K562 (cell line): ENCODE measurements at regions not wholly inside any gene's neighbourhood (a gene's known extent, or its start where the extent isn't known, plus 50 kb on each side); places are given as distances from the start of the nearest gene placed in this dataset.

Experiments used
- ATAC-seq: fragments of 200-7000 bp; cut with Tn5 transposase; 3 replicates; pipeline ENCODE4 v1.9.1; 2020; ENCODE audit warnings: moderate library complexity
- BruUV-seq: library from RNA; stranded (reverse); fragments of 400-500 nt; replicated peaks from 2 replicates; lab custom pipeline; 2021; lab: Mats Ljungman, UMichigan
- CTCF ChIA-PET: fragments of 300-600 bp; formaldehyde crosslinking; extraction: SDS; loops from one replicate; lab custom pipeline; 2021; ENCODE audit warnings: low intra/inter-chr PET ratio; lab: Yijun Ruan, JAX
- POLR2A ChIA-PET: fragments of 300-600, 350-650 bp; sonication (Branson Sonifier 250); formaldehyde crosslinking; extraction: SDS; loops from one replicate; lab custom pipeline; 2021; ENCODE audit warnings: antibody characterized with exemption, inconsistent platforms; lab: Yijun Ruan, JAX
- DNase-seq, 4 experiments: peaks; one replicate each; pipeline versions ENCODE4 v3.0.0 to v3.0.0-alpha.2; 2011 to 2018; ENCODE audit warnings: low spot score in 3 of 4, mixed read lengths in 3 of 4; ENCODE audit errors: extremely low read depth in 1 of 4
- FAIRE-seq: peaks from 2 replicates; lab custom pipeline; 2011; peaks lifted over from hg19 to GRCh38; lab: Jason Lieb, UNC
- H2AFZ ChIP-seq: 2 replicates; pipeline ENCODE4 v1.6.0; 2011; ENCODE audit warnings: low read depth, low read length, control low read depth, inconsistent platforms
- H3K27ac ChIP-seq: fragments of 200-600 bp; 3 replicates; pipeline ENCODE4 v1.8.0; 2011; ENCODE audit warnings: low read depth, mild to moderate bottlenecking, control low read depth, inconsistent platforms, low read length, moderate library complexity, mixed read lengths; ENCODE audit errors: extremely low read depth
- H3K27me3 ChIP-seq, 2 experiments: fragments of 300-600 bp in 1 of 2; 2 replicates in 1 of 2; 3 replicates in 1 of 2; pipeline versions ENCODE4 v1.6.0 to v1.8.0; 2011; ENCODE audit warnings: inconsistent platforms in 2 of 2, low read length in 2 of 2, mild to moderate bottlenecking in 1 of 2, mixed read lengths in 1 of 2, moderate library complexity in 1 of 2; ENCODE audit not compliant: control insufficient read depth in 2 of 2, insufficient read depth in 2 of 2
- H3K36me3 ChIP-seq: fragments of 300-600 bp; 3 replicates; pipeline ENCODE4 v1.8.0; 2011; ENCODE audit warnings: mild to moderate bottlenecking, low read length, inconsistent platforms; ENCODE audit not compliant: control insufficient read depth, insufficient read depth
- H3K4me1 ChIP-seq, 2 experiments: fragments of 200-600 bp in 1 of 2; replicated peaks in 1 of 2; 2 replicates in 1 of 2; 3 replicates in 1 of 2; pipeline versions ENCODE4 v1.5.1 to v1.8.0; 2011; ENCODE audit warnings: inconsistent platforms in 2 of 2, low read length in 2 of 2, mild to moderate bottlenecking in 1 of 2, mixed read lengths in 1 of 2, moderate library complexity in 1 of 2; ENCODE audit not compliant: control insufficient read depth in 2 of 2, insufficient read depth in 2 of 2
- H3K4me2 ChIP-seq: 2 replicates; pipeline ENCODE4 v1.6.1; 2011; ENCODE audit warnings: low read length, control low read depth, inconsistent platforms, mixed read lengths; ENCODE audit not compliant: insufficient read depth
- H3K4me3 ChIP-seq: fragments of 200-600 bp; sonication (generic), shearing (Covaris generic); 2 replicates; pipeline ENCODE4 v1.5.1; 2016; ENCODE audit warnings: control low read depth, inconsistent platforms
- H3K79me2 ChIP-seq: fragments of 200-600 bp; 3 replicates; pipeline ENCODE4 v1.8.0; 2011; ENCODE audit warnings: low read length, inconsistent platforms; ENCODE audit not compliant: control insufficient read depth, insufficient read depth
- H3K9ac ChIP-seq, 2 experiments: 2 replicates each; pipeline versions ENCODE4 v1.6.0 to v1.6.1; 2011; ENCODE audit warnings: low read depth in 2 of 2, low read length in 2 of 2, control low read depth in 1 of 2, inconsistent platforms in 1 of 2, mild to moderate bottlenecking in 1 of 2, mixed read lengths in 1 of 2; ENCODE audit not compliant: insufficient read depth in 1 of 2
- H3K9me1 ChIP-seq: one replicate; pipeline ENCODE4 v1.6.0; 2011; ENCODE audit warnings: inconsistent platforms, mild to moderate bottlenecking, low read length, moderate library complexity; ENCODE audit not compliant: control insufficient read depth, insufficient read depth
- H3K9me3 ChIP-seq: replicated peaks from 2 replicates; pipeline ENCODE4 v1.5.1; 2011; ENCODE audit warnings: low read depth, low read length, inconsistent platforms; ENCODE audit not compliant: control insufficient read depth, insufficient read depth
- H4K20me1 ChIP-seq: replicated peaks from 2 replicates; pipeline ENCODE4 v1.6.1; 2011; ENCODE audit warnings: low read length, inconsistent platforms, mixed read lengths; ENCODE audit not compliant: control insufficient read depth, insufficient read depth
- ATF4 ChIP-seq: fragments of 450-650 bp; formaldehyde crosslinking; IDR thresholded peaks from 2 replicates; pipeline ENCODE4 v1.4.0; 2022; ENCODE audit warnings: mild to moderate bottlenecking, moderate library complexity
- HDAC2 ChIP-seq: fragments of 450-650 bp; IDR thresholded peaks from 2 replicates; pipeline ENCODE4 v1.6.1; 2016; ENCODE audit warnings: mild to moderate bottlenecking
- HDAC3 ChIP-seq: fragments of 450-650 bp; IDR thresholded peaks from 2 replicates; pipeline ENCODE4 v1.6.1; 2018; ENCODE audit warnings: borderline replicate concordance, mild to moderate bottlenecking, moderate library complexity; ENCODE audit not compliant: partially characterized antibody
- KLF6 ChIP-seq: fragments of 250-450 bp; sonication (Bioruptor Pico); IDR thresholded peaks from 2 replicates; pipeline ENCODE4 v1.4.0; 2020; ENCODE audit warnings: mild to moderate bottlenecking, moderate library complexity, borderline replicate concordance
- NCOA1 ChIP-seq: fragments of 450-650 bp; IDR thresholded peaks from 2 replicates; pipeline ENCODE4 v1.6.1; 2016; ENCODE audit warnings: low read depth
- SOX6 ChIP-seq: fragments of 450-650 bp; IDR thresholded peaks from 2 replicates; pipeline ENCODE4 v1.6.1; 2014; ENCODE audit warnings: mild to moderate bottlenecking
- TAF1 ChIP-seq: IDR thresholded peaks from 2 replicates; pipeline ENCODE4 v1.6.1; 2011; ENCODE audit warnings: mild to moderate bottlenecking, low read length, moderate library complexity; ENCODE audit not compliant: insufficient read depth, control insufficient read depth, severe bottlenecking; ENCODE audit errors: extremely low read depth
- TFAM ChIP-seq: fragments of 250-450 bp; sonication (Bioruptor Pico); conservative IDR thresholded peaks from 2 replicates; pipeline ENCODE4 v1.5.0; 2021; ENCODE audit warnings: mild to moderate bottlenecking, moderate library complexity
- VEZF1 ChIP-seq: fragments of 200-800 bp; sonication (Bioruptor generic); IDR thresholded peaks from 2 replicates; pipeline ENCODE4 v1.6.1; 2017; ENCODE audit warnings: missing genetic modification characterization, missing compliant biosample characterization
- ZBED1 ChIP-seq: IDR thresholded peaks from 2 replicates; pipeline ENCODE4 v1.6.1; 2014
- ZFP36 ChIP-seq: fragments of 150-350 bp; IDR thresholded peaks from 2 replicates; pipeline ENCODE4 v1.6.1; 2018; ENCODE audit warnings: low read length, low read depth; ENCODE audit not compliant: partially characterized antibody
- ZNF165 ChIP-seq: fragments of 250-450 bp; sonication (Bioruptor Pico); IDR thresholded peaks from 2 replicates; pipeline ENCODE4 v1.4.0; 2020; ENCODE audit warnings: borderline replicate concordance
- ZNF696 ChIP-seq: fragments of 250-450 bp; sonication (Bioruptor Pico); conservative IDR thresholded peaks from 2 replicates; pipeline ENCODE4 v1.4.0; 2020; ENCODE audit warnings: mild to moderate bottlenecking, moderate library complexity
- WGBS: fragments of 100-300 bp; shearing (Covaris generic); methylation state at CpG from one replicate; pipeline ENCODE4 v1.1.6; 2016; ENCODE audit warnings: low coverage, mixed read lengths; ENCODE audit not compliant: insufficient coverage; ENCODE audit errors: missing lambda C conversion rate; 5-methylcytosine and 5-hydroxymethylcytosine counted together
- in situ Hi-C: fragments of 300-500 bp; cut with MboI; formaldehyde crosslinking; loops from 4 replicates; pipeline ENCODE4 v1.15.0; 2018; ENCODE audit warnings: inconsistent platforms, mixed read lengths
- intact Hi-C: fragments of 100-400 bp; cut with micrococcal nuclease; formaldehyde crosslinking; loops from 2 replicates; pipeline ENCODE4 v1.14.2; 2022

- H3K4me2 ChIP-seq, result no peak overlapping the region
- H3K4me1 ChIP-seq, result no peaks in the 10 kb centered on the region
- in situ Hi-C loops, result no loop called here
- H2AFZ ChIP-seq, result no peak overlapping the region
- no peaks in the 10 kb centered on the region for H3K36me3 ChIP-seq
- no peak overlapping the region for H3K27ac ChIP-seq
- no peaks in the 10 kb centered on the region for H3K9me3 ChIP-seq
- H3K9me1 ChIP-seq, result no peaks in the 10 kb centered on the region
- no peak for FAIRE-seq
- no peaks in the 10 kb centered on the region for H3K27me3 ChIP-seq
- TF ChIP-seq ZNF696 (CRISPR knock-in tag), result no peak
- no peak for TF ChIP-seq ZBED1
- TF ChIP-seq SOX6, result no peak
- no peak for TF ChIP-seq ATF4 (CRISPR knock-in tag)
- POLR2A ChIA-PET, result interaction anchor here (0.6 kb wide), 1 partner anchor 60 kb away, joined by 3 read pairs; no protein-coding TSS in a partner anchor
- no peak for DNase-seq
- no TSS peak for BruUV-seq
- ATAC-seq, result no peak
- H3K4me3 ChIP-seq, result no peak overlapping the region
- no peak overlapping the region for H3K9ac ChIP-seq
- H4K20me1 ChIP-seq, result no peaks in the 10 kb centered on the region
- intact Hi-C loops, result no loop called here
- CTCF ChIA-PET, result no interaction called here
- no peaks in the 10 kb centered on the region for H3K79me2 ChIP-seq
Measured at GRCh38 chr2:217195016-217195415, 335.2 kb upstream of the TNP1 start.

- Histone ChIP-seq H3K9me1 (no peaks in the 10 kb centered on the region), H3K4me3 (no peak overlapping the region), H3K9ac (no peak overlapping the region), H3K79me2 (no peaks in the 10 kb centered on the region), H3K4me2 (no peak overlapping the region), H3K36me3 (no peaks in the 10 kb centered on the region), H4K20me1 (no peaks in the 10 kb centered on the region), H3K27ac (no peak overlapping the region), H3K27me3 (no peaks in the 10 kb centered on the region), H3K4me1 (no peaks in the 10 kb centered on the region), H3K9me3 (no peaks in the 10 kb centered on the region), H2AFZ (no peak overlapping the region)
- no peak for ATAC-seq
- ChIA-PET CTCF (no interaction called here), POLR2A (no interaction called here)
- DNase-seq, result no peak
- BruUV-seq, result no TSS peak
- no peak for FAIRE-seq
- in situ Hi-C loops (no loop called here), intact Hi-C loops (no loop called here)
- 3% methylated on average over 9 of the region's 9 CpGs for WGBS
- TF ChIP-seq ZNF696 (CRISPR knock-in tag), result no peak
- TF ChIP-seq ZNF165 (CRISPR knock-in tag), result no peak
- no peak for TF ChIP-seq TAF1
- TF ChIP-seq ZFP36, result no peak
- TF ChIP-seq TFAM, result no peak
- no peak for TF ChIP-seq HDAC2
- no peak for TF ChIP-seq HDAC3
- TF ChIP-seq NCOA1, result no peak
- TF ChIP-seq KLF6, result no peak
- TF ChIP-seq VEZF1 (CRISPR knock-in tag), result no peak
Measured at GRCh38 chr2:217193431-217194340, 333.8 kb upstream of the TNP1 start.
